H1 (cell line): ENCODE measurements at regions not wholly inside any gene's neighbourhood (a gene's known extent, or its start where the extent isn't known, plus 50 kb on each side); places are given as distances from the start of the nearest gene placed in this dataset.
A peak's percentile ranks its signal among the peaks of the same experiment; 100 is the strongest.

Experiments used
- CTCF ChIA-PET: fragments of 300-600 bp; sonication (Branson Sonifier 250); formaldehyde crosslinking; loops from one replicate; lab custom pipeline; 2021; ENCODE audit not compliant: partially characterized antibody; lab: Charles Lee
- POLR2A ChIA-PET: fragments of 300-600 bp; sonication (Branson Sonifier 250); formaldehyde crosslinking; loops from one replicate; lab custom pipeline; 2021; ENCODE audit warnings: inconsistent platforms; ENCODE audit not compliant: partially characterized antibody; lab: Charles Lee
- DNase-seq, 2 experiments: peaks; one replicate each; pipeline versions ENCODE4 v3.0.0 to v3.0.0-alpha.2; 2010 to 2022; ENCODE audit warnings: low spot score in 2 of 2, low read depth in 1 of 2, mixed read lengths in 1 of 2
- FAIRE-seq: peaks from 2 replicates; lab custom pipeline; 2011; peaks lifted over from hg19 to GRCh38; lab: Jason Lieb, UNC
- H2AFZ ChIP-seq: 2 replicates; pipeline ENCODE4 v1.8.1; 2012; ENCODE audit warnings: low read length, inconsistent platforms
- H2AK5ac ChIP-seq: 2 replicates; pipeline ENCODE4 v1.6.1; 2013; ENCODE audit warnings: low read depth, low read length
- H2BK120ac ChIP-seq: replicated peaks from 2 replicates; pipeline ENCODE3; 2013; ENCODE audit warnings: low read depth, low read length, inconsistent platforms
- H2BK12ac ChIP-seq: 2 replicates; pipeline ENCODE4 v1.6.1; 2013; ENCODE audit warnings: low read depth, low read length
- H2BK15ac ChIP-seq: 2 replicates; pipeline ENCODE4 v1.6.1; 2013; ENCODE audit warnings: low read length
- H2BK20ac ChIP-seq: 2 replicates; pipeline ENCODE4 v1.6.1; 2013; ENCODE audit warnings: low read length
- H2BK5ac ChIP-seq: 2 replicates; pipeline ENCODE4 v1.6.1; 2013; ENCODE audit warnings: low read depth, low read length
- H3K14ac ChIP-seq: 2 replicates; pipeline ENCODE4 v1.6.1; 2013; ENCODE audit warnings: inconsistent platforms; ENCODE audit not compliant: insufficient read length
- H3K18ac ChIP-seq: 2 replicates; pipeline ENCODE4 v1.6.1; 2013; ENCODE audit warnings: low read length; ENCODE audit errors: extremely low read depth
- H3K23ac ChIP-seq: 2 replicates; pipeline ENCODE4 v1.6.1; 2013; ENCODE audit warnings: inconsistent platforms; ENCODE audit not compliant: insufficient read length
- H3K23me2 ChIP-seq: 2 replicates; pipeline ENCODE4 v1.6.1; 2013; ENCODE audit warnings: low read depth, low read length
- H3K27ac ChIP-seq: 2 replicates; pipeline ENCODE4 v1.6.1; 2011; ENCODE audit warnings: low read depth, low read length, inconsistent platforms
- H3K27me3 ChIP-seq, 4 experiments: replicated peaks in 1 of 4; 1 replicate in 1 of 4; 2 replicates in 3 of 4; pipeline versions ENCODE4 v1.6.1 to v1.8.1; 2011 to 2013; ENCODE audit warnings: low read length in 3 of 4, mild to moderate bottlenecking in 3 of 4, inconsistent platforms in 2 of 4, mixed read lengths in 2 of 4, moderate library complexity in 1 of 4; ENCODE audit not compliant: control insufficient read depth in 3 of 4, insufficient read depth in 3 of 4; ENCODE audit errors: extremely low read depth in 1 of 4
- H3K36me3 ChIP-seq, 4 experiments: 2 replicates each; pipeline versions ENCODE4 v1.6.1 to v1.8.1; 2011 to 2013; ENCODE audit warnings: mild to moderate bottlenecking in 4 of 4, low read length in 3 of 4, moderate library complexity in 2 of 4, control low read depth in 1 of 4, inconsistent platforms in 1 of 4; ENCODE audit not compliant: insufficient read depth in 4 of 4, control insufficient read depth in 2 of 4
- H3K4ac ChIP-seq: replicated peaks from 2 replicates; pipeline ENCODE3; 2013; ENCODE audit warnings: low read length, low read depth, mixed read lengths, inconsistent platforms; ENCODE audit not compliant: insufficient read length
- H3K4me1 ChIP-seq, 4 experiments: replicated peaks in 1 of 4; 1 replicate in 1 of 4; 2 replicates in 3 of 4; pipeline versions ENCODE4 v1.6.1 to v1.8.1; 2011 to 2013; ENCODE audit warnings: low read length in 3 of 4, inconsistent platforms in 2 of 4, mixed read lengths in 1 of 4; ENCODE audit not compliant: insufficient read depth in 4 of 4, control insufficient read depth in 3 of 4
- H3K4me2 ChIP-seq, 2 experiments: 2 replicates each; pipeline versions ENCODE4 v1.6.1 to v1.8.1; 2011 to 2013; ENCODE audit warnings: low read depth in 2 of 2, low read length in 2 of 2, control low read depth in 1 of 2, inconsistent platforms in 1 of 2, mild to moderate bottlenecking in 1 of 2; ENCODE audit not compliant: insufficient read depth in 1 of 2
- H3K4me3 ChIP-seq, 4 experiments: fragments of 200-600, 300-600 bp in 1 of 4; sonication (generic), shearing (Covaris generic), sonication (Bioruptor Twin) in 1 of 4; 2 replicates each; pipeline versions ENCODE4 v1.5.1 to v1.8.1; 2011 to 2016; ENCODE audit warnings: low read length in 4 of 4, low read depth in 3 of 4, control low read depth in 2 of 4, inconsistent platforms in 2 of 4, mild to moderate bottlenecking in 2 of 4, mixed read lengths in 1 of 4, moderate library complexity in 1 of 4; ENCODE audit not compliant: insufficient read depth in 2 of 4; ENCODE audit errors: extremely low read depth in 1 of 4
- H3K56ac ChIP-seq: replicated peaks from 2 replicates; pipeline ENCODE3; 2013; ENCODE audit warnings: low read depth, mild to moderate bottlenecking, mixed read lengths, low read length, inconsistent platforms; ENCODE audit not compliant: insufficient read length
- H3K79me1 ChIP-seq: 2 replicates; pipeline ENCODE4 v1.6.1; 2013; ENCODE audit warnings: low read depth, low read length, control low read depth
- H3K79me2 ChIP-seq, 2 experiments: 2 replicates each; pipeline versions ENCODE4 v1.6.1 to v1.8.1; 2012 to 2013; ENCODE audit warnings: low read length in 2 of 2, mild to moderate bottlenecking in 2 of 2, inconsistent platforms in 1 of 2; ENCODE audit not compliant: insufficient read depth in 2 of 2, control insufficient read depth in 1 of 2
- H3K9ac ChIP-seq, 4 experiments: replicated peaks in 1 of 4; 1 replicate in 1 of 4; 2 replicates in 3 of 4; pipeline versions ENCODE4 v1.6.1 to v1.8.1; 2011 to 2013; ENCODE audit warnings: low read depth in 3 of 4, low read length in 3 of 4, control low read depth in 2 of 4, mild to moderate bottlenecking in 2 of 4, moderate library complexity in 2 of 4, inconsistent platforms in 1 of 4; ENCODE audit errors: extremely low read depth in 1 of 4
- H3K9me3 ChIP-seq, 2 experiments: 2 replicates each; pipeline versions ENCODE4 v1.6.1 to v1.8.1; 2012 to 2013; ENCODE audit warnings: mild to moderate bottlenecking in 2 of 2, moderate library complexity in 2 of 2, control low read depth in 1 of 2, inconsistent platforms in 1 of 2, low read depth in 1 of 2, low read length in 1 of 2, mixed read lengths in 1 of 2; ENCODE audit not compliant: insufficient read depth in 2 of 2
- H4K20me1 ChIP-seq, 2 experiments: replicated peaks in 1 of 2; 2 replicates each; pipeline versions ENCODE3 to v1.8.1; 2011 to 2013; ENCODE audit warnings: inconsistent platforms in 2 of 2, low read length in 2 of 2, mild to moderate bottlenecking in 1 of 2; ENCODE audit not compliant: insufficient read depth in 2 of 2, control insufficient read depth in 1 of 2
- H4K5ac ChIP-seq: 2 replicates; pipeline ENCODE4 v1.6.1; 2013; ENCODE audit warnings: low read length, low read depth, mixed read lengths, inconsistent platforms; ENCODE audit not compliant: insufficient read length
- H4K8ac ChIP-seq: 2 replicates; pipeline ENCODE4 v1.8.0; 2013; ENCODE audit warnings: mild to moderate bottlenecking, moderate library complexity, low read length, inconsistent platforms; ENCODE audit not compliant: insufficient read depth; ENCODE audit errors: extremely low read depth
- H4K91ac ChIP-seq: replicated peaks from 2 replicates; pipeline ENCODE3; 2013; ENCODE audit warnings: low read length, mixed read lengths, inconsistent platforms; ENCODE audit not compliant: insufficient read length
- CHD2 ChIP-seq: IDR thresholded peaks from 2 replicates; pipeline ENCODE4 v1.6.1; 2012; ENCODE audit warnings: low read length, improper control_type of control experiment
- CREB1 ChIP-seq: IDR thresholded peaks from 2 replicates; pipeline ENCODE4 v1.6.1; 2012; ENCODE audit warnings: inconsistent platforms
- EGR1 ChIP-seq: IDR thresholded peaks from 2 replicates; pipeline ENCODE4 v1.6.1; 2011; ENCODE audit warnings: low read depth, low read length, borderline replicate concordance
- EZH2 ChIP-seq: fragments of 200-600 bp; sonication (generic); IDR thresholded peaks from 2 replicates; pipeline ENCODE4 v1.7.1; 2012; ENCODE audit warnings: low read depth, mild to moderate bottlenecking, moderate library complexity, low read length, inconsistent platforms; ENCODE audit not compliant: severe bottlenecking
- HDAC6 ChIP-seq: IDR thresholded peaks from one replicate; pipeline ENCODE4 v1.7.1; 2012; ENCODE audit warnings: low read depth, mild to moderate bottlenecking, inconsistent platforms, low read length, moderate library complexity
- JUND ChIP-seq: IDR thresholded peaks from 2 replicates; pipeline ENCODE4 v1.6.1; 2011; ENCODE audit warnings: mild to moderate bottlenecking, improper control_type of control experiment, low read length
- KDM5A ChIP-seq: fragments of 200-600 bp; IDR thresholded peaks from 2 replicates; pipeline ENCODE4 v1.7.1; 2012; ENCODE audit warnings: mild to moderate bottlenecking, low read length, inconsistent platforms, mixed read lengths
- POLR2A ChIP-seq, 2 experiments: IDR thresholded peaks; 1 replicate in 1 of 2; 2 replicates in 1 of 2; pipeline ENCODE4 v1.6.1; 2011; ENCODE audit warnings: low read depth in 2 of 2, low read length in 2 of 2, mild to moderate bottlenecking in 2 of 2; ENCODE audit errors: control extremely low read depth in 1 of 2
- SAP30 ChIP-seq: fragments of 300-600 bp; sonication (generic); IDR thresholded peaks from 2 replicates; pipeline ENCODE4 v1.7.1; 2012; ENCODE audit warnings: low read length, moderate library complexity, mild to moderate bottlenecking, inconsistent platforms; ENCODE audit not compliant: insufficient read depth, insufficient replicate concordance
- SP1 ChIP-seq: IDR thresholded peaks from 2 replicates; pipeline ENCODE4 v1.6.1; 2011; ENCODE audit warnings: low read depth, low read length
- ZNF274 ChIP-seq: IDR thresholded peaks from 2 replicates; pipeline ENCODE4 v1.7.0; 2012; ENCODE audit warnings: low read length, borderline replicate concordance; ENCODE audit errors: extremely low read depth
- WGBS, 2 experiments: shearing (Covaris generic) in 1 of 2; methylation state at CpG; one replicate each; pipeline versions ENCODE4 v1.1.6 to v1.1.7; 2013 to 2015; ENCODE audit warnings: low lambda C conversion rate in 2 of 2, mixed read lengths in 2 of 2, inconsistent platforms in 1 of 2, low coverage in 1 of 2, missing lambda C conversion rate in 1 of 2; ENCODE audit not compliant: insufficient replicate concordance in 2 of 2, insufficient coverage in 1 of 2, insufficient read length in 1 of 2; ENCODE audit errors: extremely low coverage in 1 of 2, missing lambda C conversion rate in 1 of 2; 5-methylcytosine and 5-hydroxymethylcytosine counted together
- TF ChIP-seq, protein P1 (sequence below): IDR thresholded peaks from 2 replicates; pipeline ENCODE4 v1.6.1; 2012; ENCODE audit warnings: low read length, inconsistent platforms

DNA sequence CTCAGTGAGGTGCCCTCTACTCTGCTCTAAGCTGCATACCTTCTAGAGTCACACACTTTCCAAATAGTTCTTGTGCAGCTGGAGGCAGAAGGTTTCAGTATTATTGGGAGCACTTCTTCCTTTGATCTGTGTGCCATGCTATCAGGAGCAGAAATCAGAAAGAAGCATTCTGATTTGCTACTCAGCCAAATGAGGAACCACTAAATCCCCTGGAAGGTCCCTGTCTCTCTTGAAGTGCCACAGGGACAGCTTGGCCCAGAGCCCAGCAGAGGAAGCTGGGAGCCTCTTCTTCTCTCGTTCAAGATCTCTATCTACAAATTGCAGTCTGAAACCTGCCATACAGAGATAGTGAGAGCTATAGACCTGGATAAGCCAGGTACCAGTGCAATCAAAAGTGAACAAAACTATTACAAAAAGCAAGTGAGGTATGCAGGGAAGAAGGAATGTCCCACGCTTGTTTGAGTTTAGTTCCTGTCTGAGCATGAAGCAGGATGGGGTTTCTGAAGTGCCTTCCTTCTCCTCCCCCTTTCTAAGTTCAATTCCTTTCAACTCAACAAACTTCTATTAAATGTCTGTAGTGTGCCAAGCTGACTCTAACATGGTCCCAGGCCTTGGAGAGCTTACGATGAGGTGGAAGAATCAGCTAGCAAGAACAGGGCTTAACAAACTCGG lies 100.9 kb upstream of the PARP11 start:
- no peak overlapping the region for H2BK5ac ChIP-seq
- CTCF ChIA-PET: interaction anchor here (0.7 to 3.4 kb wide), 3 partner anchors 11 to 141 kb away, joined by 3 to 17 read pairs (median 4); no protein-coding TSS in a partner anchor
- H3K79me2 ChIP-seq: no peaks in the 10 kb centered on the region
- H4K91ac ChIP-seq: no peak overlapping the region
- H2BK15ac ChIP-seq: no peak overlapping the region
- H2AK5ac ChIP-seq: no peak overlapping the region
- no peak overlapping the region for H3K4me3 ChIP-seq
- no peak for FAIRE-seq
- H3K4me1 ChIP-seq: no peaks in the 10 kb centered on the region
- no peak overlapping the region for H3K23ac ChIP-seq
- TF ChIP-seq, protein P1, sequence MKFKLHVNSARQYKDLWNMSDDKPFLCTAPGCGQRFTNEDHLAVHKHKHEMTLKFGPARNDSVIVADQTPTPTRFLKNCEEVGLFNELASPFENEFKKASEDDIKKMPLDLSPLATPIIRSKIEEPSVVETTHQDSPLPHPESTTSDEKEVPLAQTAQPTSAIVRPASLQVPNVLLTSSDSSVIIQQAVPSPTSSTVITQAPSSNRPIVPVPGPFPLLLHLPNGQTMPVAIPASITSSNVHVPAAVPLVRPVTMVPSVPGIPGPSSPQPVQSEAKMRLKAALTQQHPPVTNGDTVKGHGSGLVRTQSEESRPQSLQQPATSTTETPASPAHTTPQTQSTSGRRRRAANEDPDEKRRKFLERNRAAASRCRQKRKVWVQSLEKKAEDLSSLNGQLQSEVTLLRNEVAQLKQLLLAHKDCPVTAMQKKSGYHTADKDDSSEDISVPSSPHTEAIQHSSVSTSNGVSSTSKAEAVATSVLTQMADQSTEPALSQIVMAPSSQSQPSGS: no peak
- TF ChIP-seq ZNF274 (no peak), SAP30 (no peak), EGR1 (no peak), POLR2A (IDR thresholded peaks at IDR 0.05; ENCODE audit: control extremely low read depth in 1 of 2, low read depth in 2 of 2, low read length in 2 of 2) (no peak), EZH2 (no peak), CREB1 (no peak), CHD2 (no peak), KDM5A (no peak), SP1 (no peak), HDAC6 (no peak), JUND (no peak)
- no peaks in the 10 kb centered on the region for H3K23me2 ChIP-seq
- H2BK120ac ChIP-seq: no peak overlapping the region
- H2AFZ ChIP-seq: no peak overlapping the region
- H3K27me3 ChIP-seq: no peaks in the 10 kb centered on the region
- no peak overlapping the region for H2BK12ac ChIP-seq
- H3K9me3 ChIP-seq: no peaks in the 10 kb centered on the region
- no peaks in the 10 kb centered on the region for H3K79me1 ChIP-seq
- H4K5ac ChIP-seq: no peak overlapping the region
- no peak overlapping the region for H2BK20ac ChIP-seq
- DNase-seq: peak in 1 of 2 experiments; percentile 24
- no peak overlapping the region for H3K4ac ChIP-seq
- WGBS, 2 experiments: 85% methylated on average over 4 of the region's 4 CpGs; no CpG with 5 or more reads in 1 of the 2 experiments
- POLR2A ChIA-PET: no interaction called here
- no peak overlapping the region for H3K27ac ChIP-seq
- no peak overlapping the region for H3K56ac ChIP-seq
- no peak overlapping the region for H3K4me2 ChIP-seq
- H3K14ac ChIP-seq: no peak overlapping the region
- no peaks in the 10 kb centered on the region for H3K36me3 ChIP-seq
- H3K18ac ChIP-seq: no peak overlapping the region
- H4K8ac ChIP-seq: no peak overlapping the region
- H3K9ac ChIP-seq: no peak overlapping the region
- H4K20me1 ChIP-seq: no peaks in the 10 kb centered on the region
